H1 (cell line): ENCODE measurements at regions not wholly inside any gene's neighbourhood (a gene's known extent, or its start where the extent isn't known, plus 50 kb on each side); places are given as distances from the start of the nearest gene placed in this dataset.
A peak's percentile ranks its signal among the peaks of the same experiment; 100 is the strongest.

ENCODE experiments used
- CTCF ChIA-PET: fragments of 300-600 bp; sonication (Branson Sonifier 250); formaldehyde crosslinking; loops from one replicate; lab custom pipeline; 2021; ENCODE audit not compliant: partially characterized antibody; lab: Charles Lee
- POLR2A ChIA-PET: fragments of 300-600 bp; sonication (Branson Sonifier 250); formaldehyde crosslinking; loops from one replicate; lab custom pipeline; 2021; ENCODE audit warnings: inconsistent platforms; ENCODE audit not compliant: partially characterized antibody; lab: Charles Lee
- DNase-seq, 2 experiments: peaks; one replicate each; pipeline versions ENCODE4 v3.0.0 to v3.0.0-alpha.2; 2010 to 2022; ENCODE audit warnings: low spot score in 2 of 2, low read depth in 1 of 2, mixed read lengths in 1 of 2
- FAIRE-seq: peaks from 2 replicates; lab custom pipeline; 2011; peaks lifted over from hg19 to GRCh38; lab: Jason Lieb, UNC
- H2AFZ ChIP-seq: 2 replicates; pipeline ENCODE4 v1.8.1; 2012; ENCODE audit warnings: low read length, inconsistent platforms
- H2AK5ac ChIP-seq: 2 replicates; pipeline ENCODE4 v1.6.1; 2013; ENCODE audit warnings: low read depth, low read length
- H2BK120ac ChIP-seq: replicated peaks from 2 replicates; pipeline ENCODE3; 2013; ENCODE audit warnings: low read depth, low read length, inconsistent platforms
- H2BK12ac ChIP-seq: 2 replicates; pipeline ENCODE4 v1.6.1; 2013; ENCODE audit warnings: low read depth, low read length
- H2BK15ac ChIP-seq: 2 replicates; pipeline ENCODE4 v1.6.1; 2013; ENCODE audit warnings: low read length
- H2BK20ac ChIP-seq: 2 replicates; pipeline ENCODE4 v1.6.1; 2013; ENCODE audit warnings: low read length
- H2BK5ac ChIP-seq: 2 replicates; pipeline ENCODE4 v1.6.1; 2013; ENCODE audit warnings: low read depth, low read length
- H3K14ac ChIP-seq: 2 replicates; pipeline ENCODE4 v1.6.1; 2013; ENCODE audit warnings: inconsistent platforms; ENCODE audit not compliant: insufficient read length
- H3K18ac ChIP-seq: 2 replicates; pipeline ENCODE4 v1.6.1; 2013; ENCODE audit warnings: low read length; ENCODE audit errors: extremely low read depth
- H3K23ac ChIP-seq: 2 replicates; pipeline ENCODE4 v1.6.1; 2013; ENCODE audit warnings: inconsistent platforms; ENCODE audit not compliant: insufficient read length
- H3K23me2 ChIP-seq: 2 replicates; pipeline ENCODE4 v1.6.1; 2013; ENCODE audit warnings: low read depth, low read length
- H3K27ac ChIP-seq: 2 replicates; pipeline ENCODE4 v1.6.1; 2011; ENCODE audit warnings: low read depth, low read length, inconsistent platforms
- H3K27me3 ChIP-seq, 4 experiments: replicated peaks in 1 of 4; 1 replicate in 1 of 4; 2 replicates in 3 of 4; pipeline versions ENCODE4 v1.6.1 to v1.8.1; 2011 to 2013; ENCODE audit warnings: low read length in 3 of 4, mild to moderate bottlenecking in 3 of 4, inconsistent platforms in 2 of 4, mixed read lengths in 2 of 4, moderate library complexity in 1 of 4; ENCODE audit not compliant: control insufficient read depth in 3 of 4, insufficient read depth in 3 of 4; ENCODE audit errors: extremely low read depth in 1 of 4
- H3K36me3 ChIP-seq, 4 experiments: 2 replicates each; pipeline versions ENCODE4 v1.6.1 to v1.8.1; 2011 to 2013; ENCODE audit warnings: mild to moderate bottlenecking in 4 of 4, low read length in 3 of 4, moderate library complexity in 2 of 4, control low read depth in 1 of 4, inconsistent platforms in 1 of 4; ENCODE audit not compliant: insufficient read depth in 4 of 4, control insufficient read depth in 2 of 4
- H3K4ac ChIP-seq: replicated peaks from 2 replicates; pipeline ENCODE3; 2013; ENCODE audit warnings: low read length, low read depth, mixed read lengths, inconsistent platforms; ENCODE audit not compliant: insufficient read length
- H3K4me1 ChIP-seq, 4 experiments: replicated peaks in 1 of 4; 1 replicate in 1 of 4; 2 replicates in 3 of 4; pipeline versions ENCODE4 v1.6.1 to v1.8.1; 2011 to 2013; ENCODE audit warnings: low read length in 3 of 4, inconsistent platforms in 2 of 4, mixed read lengths in 1 of 4; ENCODE audit not compliant: insufficient read depth in 4 of 4, control insufficient read depth in 3 of 4
- H3K4me2 ChIP-seq, 2 experiments: 2 replicates each; pipeline versions ENCODE4 v1.6.1 to v1.8.1; 2011 to 2013; ENCODE audit warnings: low read depth in 2 of 2, low read length in 2 of 2, control low read depth in 1 of 2, inconsistent platforms in 1 of 2, mild to moderate bottlenecking in 1 of 2; ENCODE audit not compliant: insufficient read depth in 1 of 2
- H3K4me3 ChIP-seq, 4 experiments: fragments of 200-600, 300-600 bp in 1 of 4; sonication (generic), shearing (Covaris generic), sonication (Bioruptor Twin) in 1 of 4; 2 replicates each; pipeline versions ENCODE4 v1.5.1 to v1.8.1; 2011 to 2016; ENCODE audit warnings: low read length in 4 of 4, low read depth in 3 of 4, control low read depth in 2 of 4, inconsistent platforms in 2 of 4, mild to moderate bottlenecking in 2 of 4, mixed read lengths in 1 of 4, moderate library complexity in 1 of 4; ENCODE audit not compliant: insufficient read depth in 2 of 4; ENCODE audit errors: extremely low read depth in 1 of 4
- H3K56ac ChIP-seq: replicated peaks from 2 replicates; pipeline ENCODE3; 2013; ENCODE audit warnings: low read depth, mild to moderate bottlenecking, mixed read lengths, low read length, inconsistent platforms; ENCODE audit not compliant: insufficient read length
- H3K79me1 ChIP-seq: 2 replicates; pipeline ENCODE4 v1.6.1; 2013; ENCODE audit warnings: low read depth, low read length, control low read depth
- H3K79me2 ChIP-seq, 2 experiments: 2 replicates each; pipeline versions ENCODE4 v1.6.1 to v1.8.1; 2012 to 2013; ENCODE audit warnings: low read length in 2 of 2, mild to moderate bottlenecking in 2 of 2, inconsistent platforms in 1 of 2; ENCODE audit not compliant: insufficient read depth in 2 of 2, control insufficient read depth in 1 of 2
- H3K9ac ChIP-seq, 4 experiments: replicated peaks in 1 of 4; 1 replicate in 1 of 4; 2 replicates in 3 of 4; pipeline versions ENCODE4 v1.6.1 to v1.8.1; 2011 to 2013; ENCODE audit warnings: low read depth in 3 of 4, low read length in 3 of 4, control low read depth in 2 of 4, mild to moderate bottlenecking in 2 of 4, moderate library complexity in 2 of 4, inconsistent platforms in 1 of 4; ENCODE audit errors: extremely low read depth in 1 of 4
- H3K9me3 ChIP-seq, 2 experiments: 2 replicates each; pipeline versions ENCODE4 v1.6.1 to v1.8.1; 2012 to 2013; ENCODE audit warnings: mild to moderate bottlenecking in 2 of 2, moderate library complexity in 2 of 2, control low read depth in 1 of 2, inconsistent platforms in 1 of 2, low read depth in 1 of 2, low read length in 1 of 2, mixed read lengths in 1 of 2; ENCODE audit not compliant: insufficient read depth in 2 of 2
- H4K20me1 ChIP-seq, 2 experiments: replicated peaks in 1 of 2; 2 replicates each; pipeline versions ENCODE3 to v1.8.1; 2011 to 2013; ENCODE audit warnings: inconsistent platforms in 2 of 2, low read length in 2 of 2, mild to moderate bottlenecking in 1 of 2; ENCODE audit not compliant: insufficient read depth in 2 of 2, control insufficient read depth in 1 of 2
- H4K5ac ChIP-seq: 2 replicates; pipeline ENCODE4 v1.6.1; 2013; ENCODE audit warnings: low read length, low read depth, mixed read lengths, inconsistent platforms; ENCODE audit not compliant: insufficient read length
- H4K8ac ChIP-seq: 2 replicates; pipeline ENCODE4 v1.8.0; 2013; ENCODE audit warnings: mild to moderate bottlenecking, moderate library complexity, low read length, inconsistent platforms; ENCODE audit not compliant: insufficient read depth; ENCODE audit errors: extremely low read depth
- H4K91ac ChIP-seq: replicated peaks from 2 replicates; pipeline ENCODE3; 2013; ENCODE audit warnings: low read length, mixed read lengths, inconsistent platforms; ENCODE audit not compliant: insufficient read length
- WGBS, 2 experiments: shearing (Covaris generic) in 1 of 2; methylation state at CpG; one replicate each; pipeline versions ENCODE4 v1.1.6 to v1.1.7; 2013 to 2015; ENCODE audit warnings: low lambda C conversion rate in 2 of 2, mixed read lengths in 2 of 2, inconsistent platforms in 1 of 2, low coverage in 1 of 2, missing lambda C conversion rate in 1 of 2; ENCODE audit not compliant: insufficient replicate concordance in 2 of 2, insufficient coverage in 1 of 2, insufficient read length in 1 of 2; ENCODE audit errors: extremely low coverage in 1 of 2, missing lambda C conversion rate in 1 of 2; 5-methylcytosine and 5-hydroxymethylcytosine counted together
- TF ChIP-seq, protein P1 (sequence below): IDR thresholded peaks from 2 replicates; pipeline ENCODE4 v1.6.1; 2011; ENCODE audit warnings: low read length, improper control_type of control experiment

DNA sequence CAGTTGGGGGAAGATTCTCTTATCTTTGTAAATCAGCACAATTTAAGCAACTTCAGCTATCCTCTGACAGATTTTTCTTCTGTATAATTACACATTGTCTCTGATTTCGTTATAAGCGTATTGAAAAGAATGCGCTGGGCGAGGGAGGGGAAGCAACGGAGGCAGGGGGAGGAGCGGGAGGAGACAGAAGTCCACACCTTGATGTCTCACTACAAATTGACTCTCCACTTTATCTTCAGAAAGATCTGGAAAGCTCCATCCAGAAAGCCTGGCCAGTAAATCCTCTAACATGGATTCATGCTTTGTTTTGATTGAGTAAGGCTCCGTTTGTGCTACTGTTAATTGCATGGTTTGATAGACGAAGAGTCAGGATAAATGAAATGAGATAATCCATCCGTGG, 76.6 kb downstream of the SMIM21 start:
- Histone ChIP-seq H4K20me1 (no peaks in the 10 kb centered on the region), H3K79me2 (no peaks in the 10 kb centered on the region), H3K23me2 (no peaks in the 10 kb centered on the region), H2BK15ac (no peak overlapping the region), H2BK20ac (no peak overlapping the region), H3K14ac (no peak overlapping the region), H2AK5ac (no peak overlapping the region), H3K27me3 (peaks cover 0 to 2% (median 0%) of the 10 kb centered on the region in 4 experiments; a peak in 2 of 7 replicates), H4K8ac (no peak overlapping the region), H3K4ac (no peak overlapping the region), H2BK120ac (no peak overlapping the region), H3K23ac (no peak overlapping the region), H3K9me3 (peaks cover 31 to 33% of the 10 kb centered on the region in 2 experiments), H2BK5ac (no peak overlapping the region), H3K36me3 (peaks cover 0 to 6% (median 0%) of the 10 kb centered on the region in 4 experiments; a peak in 2 of 8 replicates), H3K4me3 (peak overlapping the region in 1 of 4 experiments; percentile 27; a peak in 1 of 8 replicates), H3K18ac (no peak overlapping the region), H3K56ac (no peak overlapping the region), H4K91ac (no peak overlapping the region), H3K9ac (no peak overlapping the region), H3K79me1 (no peaks in the 10 kb centered on the region), H3K27ac (no peak overlapping the region), H3K4me1 (peaks cover 2 to 22% (median 8%) of the 10 kb centered on the region in 4 experiments; a peak in 6 of 7 replicates), H4K5ac (no peak overlapping the region), H2AFZ (no peak overlapping the region), H2BK12ac (0 out of 2 replicates have a peak overlapping the region, but pooled peaks have one; percentile 21), H3K4me2 (peak overlapping the region; percentile 10 to 43; a peak in 3 of 4 replicates)
- DNase-seq (no peak), FAIRE-seq (no peak)
- ChIA-PET POLR2A (no interaction called here), CTCF (interaction anchor here (0.7 to 1.1 kb wide), 2 partner anchors 12 to 128 kb away, joined by 3 to 4 read pairs; no protein-coding TSS in a partner anchor)
- 58% methylated on average over 9 of the region's 9 CpGs; no CpG with 5 or more reads in 1 of the 2 experiments for WGBS, 2 experiments
- TF ChIP-seq, protein P1, sequence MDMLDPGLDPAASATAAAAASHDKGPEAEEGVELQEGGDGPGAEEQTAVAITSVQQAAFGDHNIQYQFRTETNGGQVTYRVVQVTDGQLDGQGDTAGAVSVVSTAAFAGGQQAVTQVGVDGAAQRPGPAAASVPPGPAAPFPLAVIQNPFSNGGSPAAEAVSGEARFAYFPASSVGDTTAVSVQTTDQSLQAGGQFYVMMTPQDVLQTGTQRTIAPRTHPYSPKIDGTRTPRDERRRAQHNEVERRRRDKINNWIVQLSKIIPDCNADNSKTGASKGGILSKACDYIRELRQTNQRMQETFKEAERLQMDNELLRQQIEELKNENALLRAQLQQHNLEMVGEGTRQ = no peak
